SK-N-MC (cell line): ENCODE measurements at regions not wholly inside any gene's neighbourhood (a gene's known extent, or its start where the extent isn't known, plus 50 kb on each side); places are given as distances from the start of the nearest gene placed in this dataset.

ENCODE experiments used
- EZH2 ChIP-seq: fragments of 200-600 bp; sonication (generic); IDR thresholded peaks from one replicate; pipeline ENCODE4 v1.6.1; 2017; ENCODE audit warnings: antibody characterized with exemption
- POLR2AphosphoS5 ChIP-seq: IDR thresholded peaks from 2 replicates; pipeline ENCODE4 v1.6.1; 2012; ENCODE audit warnings: mild to moderate bottlenecking, low read depth, low read length, borderline replicate concordance

DNA sequence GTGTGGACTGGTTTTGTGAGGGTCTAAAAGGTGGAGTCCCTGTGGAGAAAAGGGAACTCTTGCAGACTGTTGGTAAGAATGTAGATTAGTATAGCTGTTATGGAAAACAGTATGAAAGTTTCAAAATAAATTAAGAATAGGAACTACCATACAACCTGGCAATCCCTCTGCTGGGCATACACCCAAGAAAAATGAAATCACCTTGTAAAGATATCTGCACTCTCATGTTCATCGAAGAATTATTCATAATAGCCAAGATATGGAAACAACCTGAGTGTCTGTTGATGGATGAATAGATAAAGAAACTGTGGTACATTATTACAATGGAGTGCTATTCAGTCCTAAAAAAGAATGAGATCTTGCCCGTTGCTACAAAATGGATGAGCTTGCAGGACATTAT is 109.6 kb downstream of the TBX19 start:
- TF ChIP-seq EZH2 = no peak
- TF ChIP-seq POLR2AphosphoS5 = no peak
